NOMO-1 treated with dmso at 0.1 percent for 144 hours (cell line): ENCODE measurements at regions not wholly inside any gene's neighbourhood (a gene's known extent, or its start where the extent isn't known, plus 50 kb on each side); places are given as distances from the start of the nearest gene placed in this dataset.

Experiments
- DNase-seq: peaks from one replicate; lab custom pipeline; 2025; ENCODE audit not compliant: unreplicated experiment; lab: John Stamatoyannopoulos, UW

DNA sequence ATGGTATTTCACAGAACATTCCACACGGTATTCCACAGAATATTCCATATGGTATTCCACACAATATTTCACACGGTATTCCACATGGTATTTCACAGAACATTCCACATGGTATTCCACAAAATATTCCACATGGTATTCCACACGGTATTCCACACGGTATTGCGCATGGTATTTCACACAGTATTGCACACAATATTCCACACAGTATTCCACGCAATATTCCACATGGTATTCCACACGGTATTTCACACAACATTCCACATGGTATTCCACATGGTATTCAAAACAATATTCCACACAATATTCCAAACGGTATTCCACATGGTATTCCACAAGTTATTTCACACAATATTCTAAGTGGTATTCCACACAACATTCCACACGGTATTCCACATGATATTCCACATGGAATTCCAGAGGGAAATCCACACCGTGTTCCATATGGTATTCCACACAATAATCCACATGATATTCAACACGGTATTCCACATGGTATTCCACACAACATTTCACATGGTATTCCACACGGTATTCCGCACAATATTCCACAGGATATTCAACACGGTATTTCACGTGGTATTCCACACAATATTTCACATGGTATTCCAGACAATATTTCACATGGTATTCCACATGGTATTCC is 136.7 kb upstream of the CHST15 start:
- DNase-seq: no peak

DNA sequence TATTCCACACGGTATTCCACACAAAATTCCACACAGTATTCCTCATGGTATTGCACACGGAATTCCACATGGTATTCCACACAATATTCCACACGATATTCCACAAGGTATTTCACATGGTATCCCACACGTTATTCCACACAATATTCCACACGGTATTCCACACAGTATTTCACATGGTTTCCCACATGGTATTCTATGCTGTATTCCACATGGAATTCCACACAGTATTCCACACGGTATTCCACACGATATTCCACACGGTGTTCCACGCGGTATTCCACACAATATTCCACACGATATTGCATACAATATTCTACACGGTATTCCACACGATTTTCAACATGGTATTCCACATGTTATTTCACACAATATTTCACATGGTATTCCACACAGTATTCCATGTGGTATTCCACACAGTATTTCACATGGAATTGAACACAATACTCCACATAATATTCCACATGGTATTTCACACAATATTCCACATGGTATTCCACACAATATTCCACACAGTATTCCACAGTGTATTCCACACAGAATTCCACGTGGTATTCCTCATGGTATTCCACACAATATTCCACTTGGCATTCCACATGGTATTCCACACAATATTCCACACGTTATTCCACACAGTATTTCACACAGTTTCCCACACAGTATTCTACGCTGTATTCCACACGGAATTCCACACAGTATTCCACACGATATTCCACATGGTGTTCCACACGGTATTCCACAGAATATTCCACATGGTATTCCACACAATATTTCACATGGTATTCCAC is 136.0 kb upstream of the CHST15 start:
- DNase-seq: no peak

DNA sequence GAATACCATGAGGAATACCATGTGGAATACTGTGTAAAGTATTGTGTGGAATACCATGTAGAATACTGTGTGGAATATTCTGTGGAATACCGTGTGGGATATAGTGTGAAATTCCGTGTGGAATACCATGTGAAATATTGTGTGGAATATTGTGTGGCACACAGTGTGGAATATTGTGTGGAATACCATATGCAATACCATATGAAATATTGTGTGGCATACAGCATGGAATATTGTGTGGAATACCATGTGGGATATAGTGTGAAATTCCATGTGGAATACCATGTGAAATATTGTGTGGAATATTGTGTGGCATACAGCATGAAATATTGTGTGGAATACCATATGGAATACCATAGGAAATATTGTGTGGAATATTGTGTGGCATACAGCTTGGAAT is 135.1 kb upstream of the CHST15 start:
- DNase-seq: no peak

DNA sequence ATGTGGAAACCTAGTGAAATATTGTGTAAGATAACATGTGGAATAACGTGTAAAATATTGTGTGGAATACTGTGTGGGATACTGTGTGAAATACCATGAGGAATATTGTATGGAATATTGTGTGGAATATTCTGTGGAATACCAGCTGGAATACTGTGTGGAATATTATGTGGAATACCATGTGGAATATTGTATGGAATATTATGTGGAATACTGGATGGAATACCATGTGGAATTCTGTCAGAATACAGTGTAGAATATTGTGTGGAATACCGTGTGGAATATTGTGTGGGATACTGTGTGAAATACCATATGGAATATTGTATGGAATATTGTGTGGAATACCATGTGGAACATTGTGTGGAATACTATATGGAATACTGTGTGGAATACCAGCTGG is 134.6 kb upstream of the CHST15 start:
- no peak for DNase-seq

DNA sequence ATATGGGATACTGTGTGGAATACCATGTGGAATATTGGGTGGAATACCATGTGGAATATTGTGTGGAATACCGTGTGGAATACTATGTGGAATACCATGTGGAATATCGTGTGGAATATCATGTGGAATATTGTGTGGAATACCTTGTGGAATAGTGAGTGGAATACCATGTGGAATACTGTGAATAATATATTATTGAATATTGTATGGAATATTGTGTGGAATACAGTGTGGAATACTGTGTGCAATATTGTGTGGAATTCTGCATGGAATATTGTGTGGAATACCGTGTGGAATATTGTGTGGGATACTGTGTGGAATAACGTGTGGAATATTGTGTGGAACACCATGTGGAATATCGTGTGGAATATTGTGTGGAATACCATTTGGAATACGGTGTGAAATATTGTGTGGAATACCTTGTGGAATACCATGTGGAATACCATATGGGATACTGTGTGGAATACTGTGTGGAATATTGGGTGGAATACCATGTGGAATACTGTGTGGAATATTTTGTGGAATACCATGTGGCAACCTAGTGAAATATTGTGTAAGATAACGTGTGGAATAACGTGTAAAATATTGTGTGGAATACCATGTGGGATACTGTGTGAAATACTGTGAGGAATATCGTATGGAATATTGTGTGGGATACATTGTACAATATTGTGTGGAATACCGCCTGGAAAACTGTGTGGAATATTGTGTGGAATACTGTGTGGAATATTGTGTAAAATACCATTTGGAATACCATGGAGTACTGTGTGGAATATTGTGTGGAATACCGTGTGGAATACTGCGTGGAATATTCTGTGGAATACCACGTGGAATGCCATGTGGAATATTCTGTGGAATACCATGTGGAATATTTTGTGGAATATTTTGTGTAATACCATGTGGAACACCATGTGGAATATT is 133.9 kb upstream of the CHST15 start:
- DNase-seq: no peak

DNA sequence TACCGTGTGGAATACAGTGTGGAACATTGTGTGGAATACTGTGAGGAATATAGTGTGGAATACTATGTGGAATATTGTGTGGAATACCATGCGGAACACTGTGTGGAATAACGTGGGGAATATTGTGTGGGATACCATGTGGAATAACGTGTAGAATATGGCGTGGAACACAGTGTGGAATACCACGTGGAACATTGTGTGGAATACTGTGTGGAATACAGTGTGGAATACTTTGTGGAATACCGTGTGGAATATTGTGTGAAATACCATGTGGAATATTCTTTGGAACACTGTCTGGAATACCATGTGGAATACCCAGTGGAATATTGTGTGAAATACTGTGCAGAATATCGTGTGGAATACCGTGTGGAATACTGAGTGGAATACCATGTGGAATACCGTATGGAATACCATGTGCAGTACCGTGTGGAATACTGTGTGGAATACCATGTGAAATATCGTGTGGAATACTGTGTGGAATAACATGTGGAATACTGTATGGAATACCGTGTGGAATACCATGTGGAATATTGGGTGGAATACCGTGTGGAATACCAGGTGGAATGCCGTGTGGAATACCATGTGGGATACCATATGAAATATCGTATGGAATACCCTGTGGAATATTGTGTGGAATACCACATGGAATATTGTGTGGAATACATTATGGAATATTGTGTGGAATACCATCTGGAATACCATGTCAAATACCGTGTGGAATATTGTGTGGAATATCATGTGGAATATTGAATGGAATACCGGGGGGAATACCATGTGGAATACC is 133.1 kb upstream of the CHST15 start:
- DNase-seq: no peak

DNA sequence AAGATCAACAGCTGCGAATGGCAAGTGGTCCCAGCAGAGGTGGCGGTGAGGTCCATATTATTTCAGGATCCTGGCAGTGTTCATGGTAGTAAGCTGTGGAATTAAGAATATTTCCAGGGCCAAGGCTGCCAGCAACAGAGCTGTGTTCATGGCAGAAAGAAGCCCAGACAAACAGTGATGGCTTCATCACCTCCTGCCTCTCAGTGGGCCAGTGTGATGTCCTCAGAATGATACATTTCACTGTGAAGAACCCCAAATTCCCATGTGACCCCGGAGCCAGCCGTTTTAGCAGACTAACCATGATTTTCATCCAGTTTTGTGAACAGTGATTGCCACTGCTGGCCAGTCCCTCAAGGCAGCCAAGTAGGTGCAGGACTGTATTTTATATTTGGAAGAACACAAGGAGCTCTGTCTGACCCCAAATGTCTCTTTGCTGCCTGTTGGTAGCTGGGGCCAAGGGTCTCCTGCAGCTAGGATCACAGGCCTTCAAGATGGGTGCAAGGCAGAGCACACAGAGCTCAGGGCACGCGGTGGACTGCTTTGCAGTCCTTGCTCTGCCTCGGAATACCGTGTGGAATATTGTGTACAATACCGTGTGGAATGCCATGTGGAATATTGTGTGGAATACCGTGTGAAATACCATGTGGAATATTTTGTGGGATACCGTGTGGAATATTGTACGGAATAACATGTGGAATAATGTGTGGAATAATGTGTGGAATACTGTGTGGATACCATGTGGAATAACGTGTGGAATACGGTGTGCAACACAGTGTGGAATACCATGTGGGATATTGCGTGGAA is 132.3 kb upstream of the CHST15 start:
- DNase-seq: peak; percentile 49

DNA sequence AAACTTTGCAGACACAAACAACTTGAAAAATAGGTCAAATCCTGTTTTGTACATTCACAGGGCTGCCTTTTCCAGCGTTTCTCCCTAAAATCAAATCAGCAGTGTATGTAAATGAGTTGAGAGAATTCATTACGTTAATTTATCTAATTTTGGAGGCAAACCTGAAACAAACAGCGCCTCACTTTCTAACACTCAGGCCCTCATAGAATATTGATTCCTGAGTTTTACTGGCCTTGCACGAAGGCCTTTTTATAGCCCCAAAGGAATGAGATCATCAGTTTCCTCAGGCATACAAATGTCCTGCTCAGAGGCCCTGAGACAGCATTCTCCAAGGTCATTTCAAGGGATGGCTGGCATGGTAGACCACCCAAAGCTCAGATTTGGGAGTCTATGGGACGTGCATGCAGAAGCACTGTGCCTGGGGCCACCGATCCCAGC is 131.7 kb upstream of the CHST15 start:
- DNase-seq: no peak

DNA sequence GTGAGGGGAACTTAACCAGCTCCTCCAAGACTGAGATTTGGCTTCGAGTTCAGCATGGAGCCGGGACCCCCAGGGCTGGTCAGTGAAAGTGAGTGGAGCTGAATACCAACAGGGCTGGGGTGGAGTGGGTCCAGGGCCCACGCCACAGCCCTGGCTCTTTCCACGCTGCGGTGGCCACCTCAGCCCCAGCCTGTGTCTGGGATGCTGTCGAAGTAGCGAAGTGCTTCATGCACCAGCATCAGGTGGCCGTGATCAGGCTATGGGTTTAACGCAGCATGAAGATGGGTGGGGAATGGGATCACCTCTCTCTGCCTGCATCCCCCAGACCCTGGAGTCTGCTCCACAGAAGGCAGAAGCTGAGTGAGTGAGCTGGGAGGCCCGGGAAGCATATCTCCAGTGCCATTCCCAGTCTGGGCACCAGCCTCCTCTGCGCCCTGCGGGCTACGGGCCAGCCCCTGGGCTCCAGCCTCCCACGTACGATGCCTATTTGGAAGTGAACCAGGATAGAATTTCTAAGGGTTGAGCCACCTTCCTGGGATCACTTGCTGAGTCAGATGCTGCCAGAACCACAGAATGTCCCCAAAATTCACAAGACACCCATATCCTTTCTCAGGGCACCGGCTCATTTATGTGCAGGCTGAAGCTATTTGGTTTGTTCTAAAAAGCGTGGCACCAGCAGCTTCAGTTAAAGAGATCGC is 131.1 kb upstream of the CHST15 start:
- no peak for DNase-seq

DNA sequence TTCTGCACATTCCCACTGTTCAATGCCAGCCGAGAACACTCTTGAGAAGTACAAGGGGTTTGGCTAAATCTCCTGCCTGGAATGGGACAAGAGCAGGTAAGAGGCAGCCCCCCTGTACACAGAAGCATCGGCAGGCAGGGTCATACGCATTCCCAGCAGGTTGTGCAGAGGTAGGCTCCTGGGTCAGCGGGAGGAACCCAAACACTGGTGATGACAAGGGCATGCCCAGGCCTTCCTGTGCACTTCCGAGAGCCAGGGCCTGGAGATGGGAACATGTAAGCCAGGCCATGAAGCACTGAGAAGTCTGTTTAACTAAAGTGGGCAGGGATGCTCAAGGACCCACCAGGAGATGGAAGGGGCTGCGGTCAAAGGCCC is 130.3 kb upstream of the CHST15 start:
- DNase-seq: no peak

DNA sequence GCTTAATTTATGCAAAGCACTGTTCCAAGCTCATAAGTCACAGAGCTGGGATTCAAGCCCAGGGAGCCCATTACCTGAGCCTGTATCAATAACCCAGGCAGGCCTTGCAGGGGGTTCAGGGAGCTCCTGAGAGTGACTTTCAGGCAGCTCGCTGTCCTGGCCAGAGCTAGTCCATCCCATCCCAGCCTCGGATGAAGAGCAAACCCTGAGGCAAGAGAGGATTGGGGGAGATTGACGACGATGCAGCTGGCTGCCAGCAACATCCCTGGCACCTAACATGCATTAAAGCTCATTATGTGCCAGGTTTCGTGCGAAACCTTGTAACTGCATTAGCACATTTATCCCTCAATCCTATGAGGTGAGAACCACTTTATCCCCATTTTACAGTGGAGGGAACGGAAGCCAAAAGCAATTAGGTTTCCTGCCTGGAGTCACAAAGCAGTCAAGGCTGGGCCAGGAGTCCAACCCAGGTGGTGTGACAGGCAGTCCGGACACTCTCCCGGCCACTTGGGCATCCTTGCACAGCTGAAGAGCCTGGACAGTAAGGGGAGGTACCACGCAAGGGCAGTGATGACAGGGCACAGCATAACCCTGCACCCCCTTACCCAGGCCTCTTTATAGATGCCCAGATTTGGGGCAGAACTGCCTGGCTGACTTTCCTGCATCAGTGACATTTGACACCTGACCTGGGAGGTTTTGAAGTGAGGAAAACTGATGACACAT is 129.8 kb upstream of the CHST15 start:
- DNase-seq: no peak

DNA sequence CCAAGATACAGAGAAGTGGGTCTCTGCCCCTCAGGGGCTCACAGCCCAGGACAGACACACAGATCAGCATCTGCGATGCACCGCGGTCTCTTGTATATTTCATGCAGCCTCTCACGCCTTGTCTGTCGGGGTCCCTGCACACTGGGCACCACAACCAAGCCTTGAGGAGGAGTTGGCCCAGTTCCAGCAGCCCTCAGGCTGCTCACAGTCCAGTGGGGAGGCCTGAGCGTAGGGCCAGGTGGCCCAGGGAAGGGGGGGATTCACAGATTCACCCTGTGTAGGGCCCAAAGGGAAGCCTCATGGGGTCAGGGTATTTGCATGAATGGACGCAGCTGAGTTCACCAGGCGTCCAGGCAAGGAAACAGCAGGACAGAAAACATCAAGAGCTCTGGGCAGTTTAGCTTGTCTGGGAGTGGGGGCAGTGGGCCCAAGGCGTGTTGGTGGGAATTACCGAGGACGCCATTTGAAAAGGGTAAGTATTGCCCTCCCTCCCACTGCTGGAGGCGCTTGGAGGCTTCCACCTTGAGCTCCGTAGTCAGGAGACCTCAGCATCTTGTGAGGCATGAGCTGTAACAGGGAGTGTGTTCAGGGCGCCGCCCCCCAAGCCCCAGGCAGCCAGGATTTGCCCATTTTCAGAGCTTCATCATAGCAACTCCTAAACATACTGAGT is 129.1 kb upstream of the CHST15 start:
- DNase-seq: no peak

DNA sequence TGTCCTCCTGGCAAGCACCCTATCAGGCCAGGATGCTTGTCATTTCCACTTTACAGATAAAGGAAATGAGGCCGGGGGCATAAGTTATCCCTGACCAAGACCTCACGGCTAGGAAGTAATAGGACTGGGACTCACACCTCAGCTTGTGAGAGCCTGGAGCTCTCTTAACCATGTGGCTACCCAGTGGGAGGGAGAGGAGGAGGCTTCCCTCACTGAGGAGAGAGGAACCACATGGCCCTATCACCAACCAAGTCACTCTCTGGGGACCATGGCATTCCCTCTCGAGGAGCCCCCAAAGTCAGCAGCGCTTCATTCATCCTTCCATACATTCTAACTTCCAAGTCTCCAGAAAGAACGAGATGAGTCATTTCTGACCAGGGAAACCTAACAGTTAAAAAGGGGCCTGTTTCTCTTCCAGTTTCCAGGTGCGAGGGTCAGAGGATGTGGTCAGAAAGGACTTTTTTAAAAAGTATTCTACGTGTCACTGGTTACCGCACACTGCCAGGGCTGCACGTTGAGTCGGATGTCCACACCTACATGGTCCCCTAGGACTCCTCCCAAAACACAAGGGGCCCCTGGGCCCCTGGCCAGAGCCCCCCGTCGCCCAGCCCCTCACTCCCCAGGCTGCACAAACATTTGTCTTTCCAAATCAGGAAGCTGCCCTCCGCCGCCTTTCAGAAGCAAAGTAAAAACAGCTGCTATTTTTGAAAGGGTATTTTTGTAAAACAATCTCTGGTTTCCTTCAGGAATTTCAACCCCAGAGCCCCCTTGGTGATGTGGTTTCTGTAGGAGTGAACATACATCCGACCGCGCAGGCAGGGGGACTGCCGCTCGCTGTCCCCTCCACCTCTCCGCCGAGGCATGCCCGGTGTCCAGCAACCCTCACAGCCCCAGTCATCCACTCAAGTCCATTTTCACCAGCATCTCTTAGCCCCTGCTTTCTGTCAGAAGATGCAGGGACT is 128.2 kb upstream of the CHST15 start:
- no peak for DNase-seq

DNA sequence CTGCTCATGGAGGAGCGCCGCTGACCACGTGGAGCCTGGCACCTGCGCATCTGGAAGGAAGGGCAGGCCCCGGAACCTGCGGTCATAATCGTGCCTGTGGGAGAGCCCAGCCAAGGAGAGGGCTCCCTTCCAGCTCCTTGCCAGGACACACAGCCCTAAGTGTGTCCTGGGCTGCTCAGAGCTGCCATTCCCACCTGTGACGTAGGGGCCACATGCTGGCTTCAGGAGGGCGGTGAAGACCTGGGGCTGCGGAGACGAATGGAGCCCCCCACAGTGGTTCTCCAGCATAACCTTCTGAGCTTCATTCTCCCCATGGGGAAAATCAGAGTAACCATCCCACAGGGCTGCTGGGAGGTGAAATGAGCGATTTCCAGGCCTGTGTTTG is 127.6 kb upstream of the CHST15 start:
- DNase-seq: no peak

DNA sequence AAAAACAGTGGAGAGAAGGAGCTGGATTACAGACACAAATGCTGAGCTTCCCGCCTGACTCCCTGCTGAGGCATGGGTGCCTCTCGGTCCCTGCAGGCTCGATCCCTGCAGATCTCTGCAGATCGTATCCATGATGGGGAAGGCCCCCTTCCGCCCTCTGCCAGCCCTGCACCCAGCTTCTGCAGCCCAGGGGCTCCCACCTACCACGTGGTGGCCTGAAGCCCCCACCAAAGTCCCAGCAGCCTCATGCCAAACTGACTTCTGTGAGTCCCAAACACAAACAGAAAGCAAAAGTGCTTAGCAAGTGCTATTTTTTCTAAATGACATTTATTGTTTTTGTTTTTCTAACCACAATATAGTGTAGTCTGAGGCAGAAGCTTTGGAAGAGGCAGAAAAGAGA is 127.1 kb upstream of the CHST15 start:
- DNase-seq: no peak

DNA sequence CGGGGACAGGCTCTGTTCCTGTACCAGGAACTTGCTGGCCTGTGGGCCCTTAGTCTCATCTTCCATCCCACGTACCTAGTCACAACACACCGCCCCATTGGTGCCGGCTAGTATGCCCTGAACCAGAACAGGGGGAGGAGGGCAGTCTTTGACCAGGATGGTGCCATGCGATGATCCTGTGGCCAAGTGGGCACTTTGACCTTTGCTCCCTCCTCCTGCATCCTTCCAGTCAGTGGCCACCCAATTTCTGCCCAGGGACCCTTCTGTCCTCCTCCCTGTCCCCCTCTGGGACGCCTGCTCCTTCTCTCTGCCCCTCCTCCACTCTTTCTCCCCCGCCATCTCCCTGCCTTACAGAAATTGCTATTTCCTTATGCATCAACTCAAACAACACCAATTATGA is 126.3 kb upstream of the CHST15 start:
- no peak for DNase-seq

DNA sequence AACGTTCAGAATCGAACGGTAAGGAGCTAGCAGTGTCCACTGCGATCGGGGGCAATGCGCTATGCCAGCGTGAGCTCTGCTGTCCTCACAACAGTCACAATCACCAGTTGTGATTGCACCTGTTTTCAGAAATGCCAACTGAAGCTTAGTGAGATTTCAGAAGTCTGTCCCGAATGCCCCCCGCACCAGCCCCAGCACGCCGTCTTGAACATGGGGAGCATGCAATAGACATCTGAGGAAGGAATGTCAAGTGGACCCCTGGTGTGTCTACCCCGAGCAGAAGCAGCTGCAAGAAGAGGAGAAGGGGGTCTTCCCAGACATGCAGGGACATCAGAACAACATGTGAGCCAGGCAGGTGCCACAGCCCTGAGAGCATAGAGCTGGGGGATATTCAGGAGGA is 125.7 kb upstream of the CHST15 start:
- DNase-seq: no peak
